CD14-positive monocyte (primary cell): ENCODE measurements at regions not wholly inside any gene's neighbourhood (a gene's known extent, or its start where the extent isn't known, plus 50 kb on each side); places are given as distances from the start of the nearest gene placed in this dataset.

Experiments used
- DNase-seq, 3 donors: peaks; one replicate each; pipeline ENCODE4 v3.0.0-alpha.2; 2011 to 2022
- H2AFZ ChIP-seq: 2 replicates; pipeline ENCODE4 v1.6.0; 2012; ENCODE audit warnings: mild to moderate bottlenecking, low read depth, low read length, inconsistent platforms; ENCODE audit not compliant: insufficient read depth, poor library complexity, severe bottlenecking
- H3K27ac ChIP-seq, 2 donors: 1 replicate in 1 of 2; 2 replicates in 1 of 2; pipeline ENCODE4 v1.5.1; 2012 to 2013; ENCODE audit warnings: low read length in 2 of 2, control low read depth in 1 of 2, inconsistent platforms in 1 of 2, low read depth in 1 of 2, mild to moderate bottlenecking in 1 of 2
- H3K27me3 ChIP-seq, 2 donors: one replicate each; pipeline versions ENCODE4 v1.6.0 to v1.6.1; 2011 to 2013; ENCODE audit warnings: low read length in 2 of 2; ENCODE audit not compliant: control insufficient read depth in 2 of 2, insufficient read depth in 2 of 2
- H3K36me3 ChIP-seq, 2 donors: replicated peaks in 1 of 2; 1 replicate in 1 of 2; 2 replicates in 1 of 2; pipeline versions ENCODE4 v1.5.1 to v1.6.1; 2012 to 2013; ENCODE audit warnings: low read length in 2 of 2, control low read depth in 1 of 2, inconsistent platforms in 1 of 2, mild to moderate bottlenecking in 1 of 2; ENCODE audit not compliant: insufficient read depth in 2 of 2, control insufficient read depth in 1 of 2
- H3K4me1 ChIP-seq, 2 donors: 1 replicate in 1 of 2; 2 replicates in 1 of 2; pipeline versions ENCODE4 v1.5.1 to v1.6.1; 2012 to 2013; ENCODE audit warnings: low read length in 2 of 2, control low read depth in 1 of 2, inconsistent platforms in 1 of 2, mild to moderate bottlenecking in 1 of 2, moderate library complexity in 1 of 2; ENCODE audit not compliant: insufficient read depth in 2 of 2, control insufficient read depth in 1 of 2
- H3K4me2 ChIP-seq: replicated peaks from 2 replicates; pipeline ENCODE3; 2012; ENCODE audit warnings: low read length, moderate library complexity, mild to moderate bottlenecking; ENCODE audit not compliant: poor library complexity, severe bottlenecking; ENCODE audit errors: extremely low read depth
- H3K4me3 ChIP-seq, 3 experiments: fragments of 200-600 bp in 1 of 3; sonication (generic) in 1 of 3; replicated peaks in 1 of 3; 1 replicate in 2 of 3; 2 replicates in 1 of 3; pipeline ENCODE4 v1.5.1; 2011 to 2013; ENCODE audit warnings: low read length in 3 of 3, mild to moderate bottlenecking in 3 of 3, control low read depth in 2 of 3, low read depth in 2 of 3, inconsistent platforms in 1 of 3, moderate library complexity in 1 of 3
- H3K79me2 ChIP-seq: 2 replicates; pipeline ENCODE4 v1.6.0; 2012; ENCODE audit warnings: mild to moderate bottlenecking, control low read depth, inconsistent platforms, low read length, moderate library complexity; ENCODE audit not compliant: insufficient read depth
- H3K9ac ChIP-seq: 2 replicates; pipeline ENCODE4 v1.6.0; 2017; ENCODE audit warnings: low read length, mild to moderate bottlenecking; ENCODE audit not compliant: insufficient read depth, poor library complexity, severe bottlenecking
- H3K9me3 ChIP-seq, 2 donors: replicated peaks in 1 of 2; 1 replicate in 1 of 2; 2 replicates in 1 of 2; pipeline versions ENCODE4 v1.5.1 to v1.6.1; 2012 to 2013; ENCODE audit warnings: low read length in 2 of 2, control low read depth in 1 of 2; ENCODE audit not compliant: control insufficient read depth in 1 of 2, insufficient read depth in 1 of 2
- H4K20me1 ChIP-seq: 2 replicates; pipeline ENCODE4 v1.6.0; 2012; ENCODE audit warnings: mild to moderate bottlenecking, low read length, control low read depth, moderate library complexity; ENCODE audit not compliant: insufficient read depth
- H3K27ac Mint-ChIP-seq, 7 donors: one replicate each; pipeline ENCODE4 v1.8.0; 2020; ENCODE audit warnings: mild to moderate bottlenecking in 7 of 7, mixed read lengths in 7 of 7, moderate library complexity in 6 of 7, inconsistent platforms in 2 of 7
- H3K27me3 Mint-ChIP-seq, 3 donors: one replicate each; pipeline ENCODE4 v1.8.0; 2021 to 2022; ENCODE audit warnings: low read depth in 3 of 3, mild to moderate bottlenecking in 3 of 3, mixed read lengths in 3 of 3, moderate library complexity in 3 of 3, inconsistent platforms in 1 of 3
- H3K36me3 Mint-ChIP-seq, 2 donors: one replicate each; pipeline ENCODE4 v1.8.0; 2020; ENCODE audit warnings: mixed read lengths in 2 of 2, inconsistent platforms in 1 of 2, mild to moderate bottlenecking in 1 of 2
- H3K4me1 Mint-ChIP-seq: one replicate; pipeline ENCODE4 v1.8.0; 2020; ENCODE audit warnings: mild to moderate bottlenecking, mixed read lengths
- H3K4me3 Mint-ChIP-seq, 2 donors: one replicate each; pipeline ENCODE4 v1.8.0; 2020; ENCODE audit warnings: mild to moderate bottlenecking in 2 of 2, mixed read lengths in 2 of 2, moderate library complexity in 1 of 2
- H3K9me3 Mint-ChIP-seq, 7 donors: one replicate each; pipeline ENCODE4 v1.8.0; 2020 to 2022; ENCODE audit warnings: mixed read lengths in 7 of 7, mild to moderate bottlenecking in 6 of 7, moderate library complexity in 6 of 7, inconsistent platforms in 2 of 7
- CTCF ChIP-seq: fragments of 200-600 bp; IDR thresholded peaks from one replicate; pipeline ENCODE4 v1.8.0; 2022; ENCODE audit warnings: antibody characterized with exemption, mild to moderate bottlenecking
- WGBS: methylation state at CpG from one replicate; pipeline ENCODE4 v1.1.5; 2013; ENCODE audit warnings: missing lambda C conversion rate; ENCODE audit not compliant: insufficient coverage; 5-methylcytosine and 5-hydroxymethylcytosine counted together
- intact Hi-C, 2 donors: fragments of 100-400 bp; cut with micrococcal nuclease; formaldehyde crosslinking; loops; one replicate each; pipeline versions ENCODE4 v1.15.0 to v1.15.1; 2023

GRCh38 chr2:57947398-57947797, 99.2 kb upstream of the VRK2 start:
- Histone ChIP-seq H3K36me3 (no peaks in the 10 kb centered on the region), H4K20me1 (no peaks in the 10 kb centered on the region), H2AFZ (no peak overlapping the region), H3K79me2 (no peaks in the 10 kb centered on the region), H3K27ac (no peak overlapping the region), H3K4me2 (no peak overlapping the region), H3K9me3 (no peaks in the 10 kb centered on the region), H3K9ac (no peak overlapping the region), H3K4me1 (no peaks in the 10 kb centered on the region), H3K27me3 (no peaks in the 10 kb centered on the region), H3K4me3 (no peak overlapping the region)
- no peak for DNase-seq
- H3K27me3 Mint-ChIP-seq: no peaks in the 10 kb centered on the region
- H3K4me3 Mint-ChIP-seq: no peak overlapping the region
- intact Hi-C loops: no loop called here
- H3K27ac Mint-ChIP-seq: no peak overlapping the region
- no peaks in the 10 kb centered on the region for H3K36me3 Mint-ChIP-seq
- H3K9me3 Mint-ChIP-seq: peaks cover 0 to 11% (median 4%) of the 10 kb centered on the region in 7 donors
- no peaks in the 10 kb centered on the region for H3K4me1 Mint-ChIP-seq
- TF ChIP-seq CTCF: no peak

GRCh38 chr2:57954020-57954419, 92.6 kb upstream of the VRK2 start:
- H3K27me3 Mint-ChIP-seq: no peaks in the 10 kb centered on the region
- Histone ChIP-seq H3K4me1 (no peaks in the 10 kb centered on the region), H4K20me1 (no peaks in the 10 kb centered on the region), H2AFZ (no peak overlapping the region), H3K4me2 (no peak overlapping the region), H3K9me3 (no peaks in the 10 kb centered on the region), H3K79me2 (no peaks in the 10 kb centered on the region), H3K9ac (no peak overlapping the region), H3K4me3 (no peak overlapping the region), H3K36me3 (no peaks in the 10 kb centered on the region), H3K27ac (no peak overlapping the region), H3K27me3 (no peaks in the 10 kb centered on the region)
- H3K4me3 Mint-ChIP-seq: no peak overlapping the region
- WGBS: no CpG with 5 or more reads among the region's 1 CpG
- intact Hi-C loops: no loop called here
- H3K36me3 Mint-ChIP-seq: no peaks in the 10 kb centered on the region
- H3K27ac Mint-ChIP-seq: no peak overlapping the region
- no peak for DNase-seq
- no peak for TF ChIP-seq CTCF
- H3K9me3 Mint-ChIP-seq: peaks cover 0 to 5% (median 2%) of the 10 kb centered on the region in 7 donors
- H3K4me1 Mint-ChIP-seq: no peaks in the 10 kb centered on the region
